ENCODE measurements at regions not wholly inside any gene's neighbourhood (a gene's known extent, or its start where the extent isn't known, plus 50 kb on each side); places are given as distances from the start of the nearest gene placed in this dataset.

DNA sequence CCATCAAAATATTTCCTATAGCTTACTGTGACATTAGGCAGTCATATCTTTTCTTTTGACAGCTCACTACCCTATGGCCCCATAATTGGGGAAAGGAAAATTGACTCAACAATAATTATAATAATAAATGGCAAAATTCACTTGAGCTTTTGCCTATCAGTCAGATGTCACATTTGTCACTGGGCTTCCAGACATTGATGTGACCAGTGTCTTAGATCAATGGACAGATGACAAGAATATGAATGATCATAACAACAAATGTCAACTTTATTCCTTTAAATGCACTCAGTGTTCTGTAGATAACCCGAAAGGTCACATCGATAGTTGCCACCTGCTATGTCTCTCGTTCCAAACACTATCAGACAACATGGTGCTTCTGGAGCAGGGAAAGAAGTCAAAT, 266.7 kb downstream of the GPATCH2 start:
- TF ChIP-seq POLR2A (IDR thresholded peaks at IDR 0.05) = no peak
- TF ChIP-seq, protein P1, sequence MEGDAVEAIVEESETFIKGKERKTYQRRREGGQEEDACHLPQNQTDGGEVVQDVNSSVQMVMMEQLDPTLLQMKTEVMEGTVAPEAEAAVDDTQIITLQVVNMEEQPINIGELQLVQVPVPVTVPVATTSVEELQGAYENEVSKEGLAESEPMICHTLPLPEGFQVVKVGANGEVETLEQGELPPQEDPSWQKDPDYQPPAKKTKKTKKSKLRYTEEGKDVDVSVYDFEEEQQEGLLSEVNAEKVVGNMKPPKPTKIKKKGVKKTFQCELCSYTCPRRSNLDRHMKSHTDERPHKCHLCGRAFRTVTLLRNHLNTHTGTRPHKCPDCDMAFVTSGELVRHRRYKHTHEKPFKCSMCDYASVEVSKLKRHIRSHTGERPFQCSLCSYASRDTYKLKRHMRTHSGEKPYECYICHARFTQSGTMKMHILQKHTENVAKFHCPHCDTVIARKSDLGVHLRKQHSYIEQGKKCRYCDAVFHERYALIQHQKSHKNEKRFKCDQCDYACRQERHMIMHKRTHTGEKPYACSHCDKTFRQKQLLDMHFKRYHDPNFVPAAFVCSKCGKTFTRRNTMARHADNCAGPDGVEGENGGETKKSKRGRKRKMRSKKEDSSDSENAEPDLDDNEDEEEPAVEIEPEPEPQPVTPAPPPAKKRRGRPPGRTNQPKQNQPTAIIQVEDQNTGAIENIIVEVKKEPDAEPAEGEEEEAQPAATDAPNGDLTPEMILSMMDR (IDR thresholded peaks at IDR 0.05) = no peak
- no peaks in the 10 kb centered on the region for H3K27me3 ChIP-seq
- DNase-seq = no peak

DNA sequence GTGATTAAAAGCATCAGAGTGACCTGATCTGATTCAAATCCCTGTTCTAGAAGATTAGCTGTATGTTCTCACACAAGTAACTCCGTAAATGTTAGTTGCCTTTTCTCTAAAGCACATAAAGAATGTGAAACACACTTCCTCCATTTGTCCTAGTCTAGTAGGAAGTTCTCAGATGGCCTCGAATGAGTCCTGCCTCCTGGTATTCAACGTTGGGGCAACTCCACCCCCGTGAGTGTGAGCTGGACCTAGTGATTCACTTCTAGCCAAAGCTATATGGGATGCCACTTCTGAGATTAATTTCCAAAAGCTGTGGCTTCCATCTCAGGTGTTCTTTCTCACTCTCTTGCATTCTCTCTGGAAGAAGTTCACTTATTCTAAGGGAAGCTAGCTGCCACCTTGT, 267.6 kb downstream of the GPATCH2 start:
- no peaks in the 10 kb centered on the region for H3K4me1 ChIP-seq
- TF ChIP-seq, protein P1 (IDR thresholded peaks at IDR 0.05) = no peak
- TF ChIP-seq POLR2A (IDR thresholded peaks at IDR 0.05) = no peak
- no peaks in the 10 kb centered on the region for H3K9me3 ChIP-seq
- no peaks in the 10 kb centered on the region for H3K36me3 ChIP-seq
- no peaks in the 10 kb centered on the region for H3K27me3 ChIP-seq
- no peak for DNase-seq
- no peak overlapping the region for H3K27ac ChIP-seq
- H3K4me3 ChIP-seq = no peak overlapping the region

More for the DNA sequence above, 266.7 kb downstream of the GPATCH2 start:
- Histone ChIP-seq H3K36me3 (no peaks in the 10 kb centered on the region), H3K27ac (no peak overlapping the region), H3K4me1 (no peaks in the 10 kb centered on the region), H3K4me3 (no peak overlapping the region), H3K9me3 (no peaks in the 10 kb centered on the region)

DNA sequence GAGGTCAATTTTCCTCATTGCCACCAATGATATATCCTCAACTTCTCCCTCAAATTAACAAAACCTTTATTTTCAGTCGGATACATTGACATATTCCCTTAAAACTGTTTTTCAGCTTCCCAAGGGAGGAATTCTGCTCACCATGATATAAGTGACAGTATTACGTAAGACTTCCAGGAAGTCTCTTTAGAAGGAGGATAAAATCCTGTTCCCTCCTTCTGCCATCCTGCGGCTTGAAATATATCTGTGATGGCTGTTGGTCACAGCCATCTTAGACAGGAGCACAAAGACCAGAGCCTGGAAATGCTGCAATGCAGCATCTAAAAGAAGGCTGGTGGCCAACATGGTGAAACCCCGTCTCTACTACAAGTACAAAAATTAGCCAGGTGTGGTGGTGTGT, 270.4 kb downstream of the GPATCH2 start:
- no peaks in the 10 kb centered on the region for H3K4me1 ChIP-seq
- no peaks in the 10 kb centered on the region for H3K36me3 ChIP-seq
- no peak overlapping the region for H3K27ac ChIP-seq
- no peaks in the 10 kb centered on the region for H3K27me3 ChIP-seq
- no peaks in the 10 kb centered on the region for H3K9me3 ChIP-seq
- no peak overlapping the region for H3K4me3 ChIP-seq
- TF ChIP-seq POLR2A (IDR thresholded peaks at IDR 0.05) = no peak
- no peak for DNase-seq

DNA sequence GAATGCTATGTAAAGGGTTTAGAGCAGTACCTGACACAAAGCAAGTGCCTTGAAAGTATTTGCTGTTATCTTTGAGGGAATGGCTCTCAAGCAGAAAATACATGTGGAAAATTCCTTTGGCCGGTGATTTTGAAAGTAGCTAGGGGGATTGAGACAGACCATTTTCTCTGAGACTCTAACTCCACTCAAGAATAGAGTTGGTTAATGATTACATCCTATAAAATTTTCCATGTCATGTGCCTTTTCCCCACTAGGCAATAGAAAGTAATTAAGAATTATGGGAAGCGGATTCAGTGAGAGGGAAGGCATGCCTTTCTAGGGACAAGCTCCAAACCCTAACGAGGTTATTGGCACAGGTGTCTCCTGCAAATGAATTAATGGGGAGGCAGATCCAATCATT, 276.0 kb downstream of the GPATCH2 start:
- H3K27me3 ChIP-seq = no peaks in the 10 kb centered on the region
- no peaks in the 10 kb centered on the region for H3K4me1 ChIP-seq
- DNase-seq = no peak
- no peaks in the 10 kb centered on the region for H3K36me3 ChIP-seq
- no peak overlapping the region for H3K27ac ChIP-seq
- no peak overlapping the region for H3K4me3 ChIP-seq
- H3K9me3 ChIP-seq = no peaks in the 10 kb centered on the region
- TF ChIP-seq POLR2A (IDR thresholded peaks at IDR 0.05) = no peak
- TF ChIP-seq, protein P1 (IDR thresholded peaks at IDR 0.05) = no peak

DNA sequence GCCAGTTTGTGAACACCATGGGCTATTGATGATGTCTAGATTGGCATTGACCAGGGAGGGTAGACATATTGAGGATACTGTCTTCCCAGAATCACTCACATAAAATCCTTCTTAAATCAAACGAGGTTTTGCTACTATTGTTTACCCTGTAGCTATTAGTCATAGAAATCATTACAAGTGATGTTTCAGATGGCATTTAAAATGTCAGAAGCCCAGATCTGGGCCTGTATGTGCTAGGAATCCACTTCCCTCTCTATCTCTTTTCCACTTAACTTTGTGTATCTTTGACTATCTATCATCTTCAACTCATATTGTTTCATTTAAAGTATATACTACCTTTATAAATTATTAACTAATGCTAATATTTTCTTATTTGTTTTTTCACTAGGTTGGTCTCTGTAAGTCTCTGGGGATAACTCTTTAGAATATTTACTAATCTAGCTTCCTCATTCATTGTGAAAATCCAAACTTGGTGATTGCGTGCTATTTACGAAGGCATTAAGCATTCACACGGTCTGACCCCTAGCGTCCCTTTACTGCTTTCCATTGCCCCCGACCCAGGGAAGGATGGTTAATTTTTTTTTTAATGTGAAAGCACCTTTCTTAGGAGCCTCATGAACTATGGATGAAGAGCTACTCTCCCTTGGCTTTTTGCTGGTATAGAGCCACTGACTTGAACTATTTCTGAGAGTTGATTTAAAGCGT, 281.8 kb downstream of the GPATCH2 start:
- Histone ChIP-seq H3K9me3 (no peaks in the 10 kb centered on the region), H3K27ac (no peak overlapping the region), H3K36me3 (no peaks in the 10 kb centered on the region), H3K4me1 (no peaks in the 10 kb centered on the region), H3K4me3 (no peak overlapping the region), H3K27me3 (no peaks in the 10 kb centered on the region)
- TF ChIP-seq POLR2A (IDR thresholded peaks at IDR 0.05) = no peak
- TF ChIP-seq, protein P1 (IDR thresholded peaks at IDR 0.05) = no peak
- no peak for DNase-seq

DNA sequence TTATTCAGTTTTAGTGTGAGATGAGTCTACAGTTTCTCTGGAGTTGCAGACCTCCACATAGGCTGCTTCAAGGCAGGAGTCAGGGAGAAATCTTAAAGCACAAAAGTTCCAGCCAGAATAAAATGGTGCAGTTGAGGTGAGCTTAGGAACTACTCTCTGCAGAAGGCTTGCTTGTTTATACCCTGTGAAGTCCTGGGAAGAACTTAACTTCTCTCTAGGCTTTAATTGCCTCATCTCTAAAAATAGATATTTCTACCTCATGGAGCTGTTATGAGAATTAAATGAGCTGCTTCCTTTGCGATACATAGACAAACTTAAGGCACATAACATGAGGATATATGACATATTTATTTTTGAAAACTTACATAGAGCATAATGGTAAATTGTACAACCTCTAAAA, 286.2 kb downstream of the GPATCH2 start:
- Histone ChIP-seq H3K27ac (no peak overlapping the region), H3K4me1 (no peaks in the 10 kb centered on the region), H3K36me3 (no peaks in the 10 kb centered on the region), H3K9me3 (no peaks in the 10 kb centered on the region), H3K27me3 (no peaks in the 10 kb centered on the region), H3K4me3 (no peak overlapping the region)
- TF ChIP-seq, protein P1 (IDR thresholded peaks at IDR 0.05) = no peak
- no peak for TF ChIP-seq POLR2A (IDR thresholded peaks at IDR 0.05)
- DNase-seq = no peak
